ENCODE measurements at regions not wholly inside any gene's neighbourhood (a gene's known extent, or its start where the extent isn't known, plus 50 kb on each side); places are given as distances from the start of the nearest gene placed in this dataset.

DNA sequence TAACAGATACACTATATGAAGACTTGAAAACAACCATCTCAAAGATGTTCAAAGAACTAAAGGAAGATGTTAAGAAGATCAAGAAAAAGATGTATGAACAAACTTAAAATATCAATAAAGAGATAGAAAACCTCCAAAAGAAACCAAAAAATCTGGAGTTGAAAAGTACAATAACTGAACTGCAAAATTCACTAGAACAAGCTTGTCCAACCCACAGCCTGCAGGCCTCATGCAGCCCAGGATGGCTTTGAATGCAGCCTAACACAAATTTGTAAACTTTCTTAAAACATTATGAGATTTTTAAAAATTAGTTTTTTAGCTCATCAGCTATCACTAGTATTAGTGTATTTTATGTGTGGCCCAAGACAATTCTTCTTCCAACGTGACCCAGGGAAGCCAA lies 77.0 kb upstream of the DCTD start (continued):
- TF ChIP-seq EZH2 (IDR thresholded peaks at IDR 0.05; ENCODE audit: low read depth, unreplicated experiment) (no peak), ZNF331 (CRISPR knock-in tag; IDR thresholded peaks at IDR 0.05; ENCODE audit: low read depth) (no peak), NANOG (IDR thresholded peaks at IDR 0.05; ENCODE audit: borderline replicate concordance) (no peak), POLR2AphosphoS5 (IDR thresholded peaks at IDR 0.05; ENCODE audit: low read depth) (no peak), JUNB (IDR thresholded peaks at IDR 0.05; ENCODE audit: unreplicated experiment) (no peak)
- TF ChIP-seq, protein P1, sequence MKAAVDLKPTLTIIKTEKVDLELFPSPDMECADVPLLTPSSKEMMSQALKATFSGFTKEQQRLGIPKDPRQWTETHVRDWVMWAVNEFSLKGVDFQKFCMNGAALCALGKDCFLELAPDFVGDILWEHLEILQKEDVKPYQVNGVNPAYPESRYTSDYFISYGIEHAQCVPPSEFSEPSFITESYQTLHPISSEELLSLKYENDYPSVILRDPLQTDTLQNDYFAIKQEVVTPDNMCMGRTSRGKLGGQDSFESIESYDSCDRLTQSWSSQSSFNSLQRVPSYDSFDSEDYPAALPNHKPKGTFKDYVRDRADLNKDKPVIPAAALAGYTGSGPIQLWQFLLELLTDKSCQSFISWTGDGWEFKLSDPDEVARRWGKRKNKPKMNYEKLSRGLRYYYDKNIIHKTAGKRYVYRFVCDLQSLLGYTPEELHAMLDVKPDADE (IDR thresholded peaks at IDR 0.05): no peak
- TF ChIP-seq, protein P2, sequence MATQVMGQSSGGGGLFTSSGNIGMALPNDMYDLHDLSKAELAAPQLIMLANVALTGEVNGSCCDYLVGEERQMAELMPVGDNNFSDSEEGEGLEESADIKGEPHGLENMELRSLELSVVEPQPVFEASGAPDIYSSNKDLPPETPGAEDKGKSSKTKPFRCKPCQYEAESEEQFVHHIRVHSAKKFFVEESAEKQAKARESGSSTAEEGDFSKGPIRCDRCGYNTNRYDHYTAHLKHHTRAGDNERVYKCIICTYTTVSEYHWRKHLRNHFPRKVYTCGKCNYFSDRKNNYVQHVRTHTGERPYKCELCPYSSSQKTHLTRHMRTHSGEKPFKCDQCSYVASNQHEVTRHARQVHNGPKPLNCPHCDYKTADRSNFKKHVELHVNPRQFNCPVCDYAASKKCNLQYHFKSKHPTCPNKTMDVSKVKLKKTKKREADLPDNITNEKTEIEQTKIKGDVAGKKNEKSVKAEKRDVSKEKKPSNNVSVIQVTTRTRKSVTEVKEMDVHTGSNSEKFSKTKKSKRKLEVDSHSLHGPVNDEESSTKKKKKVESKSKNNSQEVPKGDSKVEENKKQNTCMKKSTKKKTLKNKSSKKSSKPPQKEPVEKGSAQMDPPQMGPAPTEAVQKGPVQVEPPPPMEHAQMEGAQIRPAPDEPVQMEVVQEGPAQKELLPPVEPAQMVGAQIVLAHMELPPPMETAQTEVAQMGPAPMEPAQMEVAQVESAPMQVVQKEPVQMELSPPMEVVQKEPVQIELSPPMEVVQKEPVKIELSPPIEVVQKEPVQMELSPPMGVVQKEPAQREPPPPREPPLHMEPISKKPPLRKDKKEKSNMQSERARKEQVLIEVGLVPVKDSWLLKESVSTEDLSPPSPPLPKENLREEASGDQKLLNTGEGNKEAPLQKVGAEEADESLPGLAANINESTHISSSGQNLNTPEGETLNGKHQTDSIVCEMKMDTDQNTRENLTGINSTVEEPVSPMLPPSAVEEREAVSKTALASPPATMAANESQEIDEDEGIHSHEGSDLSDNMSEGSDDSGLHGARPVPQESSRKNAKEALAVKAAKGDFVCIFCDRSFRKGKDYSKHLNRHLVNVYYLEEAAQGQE (IDR thresholded peaks at IDR 0.05; ENCODE audit: unreplicated experiment): no peak

DNA sequence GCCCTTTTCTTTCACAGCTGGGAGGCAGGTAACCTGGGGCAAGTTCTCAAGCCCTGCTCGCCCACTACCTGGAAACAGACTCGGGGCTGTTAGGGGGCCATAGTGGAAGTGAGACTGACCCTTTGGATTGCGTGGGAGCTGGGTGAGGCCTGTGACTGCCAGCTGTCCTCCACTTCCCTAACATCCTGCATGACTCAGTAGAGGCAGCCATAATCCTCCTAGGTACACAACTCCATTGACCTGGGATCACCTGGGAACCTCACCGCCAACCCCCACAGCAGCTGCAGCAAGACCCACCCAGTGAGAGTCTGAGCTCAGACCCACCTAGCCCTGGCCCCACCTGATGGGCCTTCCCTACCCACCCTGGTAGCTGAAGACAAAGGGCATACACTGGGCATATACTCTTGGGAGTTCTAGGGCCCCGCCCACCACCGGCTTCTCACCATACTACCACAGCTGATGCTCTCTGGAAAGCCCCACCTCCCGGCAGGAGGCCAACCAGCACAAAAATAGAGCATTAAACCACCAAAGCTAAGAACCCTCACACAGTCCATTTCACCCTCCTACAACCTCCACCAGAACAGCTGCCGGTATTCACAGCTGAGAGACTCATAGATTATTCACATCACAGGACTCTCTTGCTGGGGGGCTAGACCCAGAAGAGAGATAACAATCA lies 61.1 kb upstream of the DCTD start:
- H2AFZ ChIP-seq: peak overlapping the region; percentile 43; the same call in 1 of the 2 replicates
- no peak overlapping the region for H3K27ac ChIP-seq (ENCODE audit: low read depth)
- H3K9me3 Mint-ChIP-seq: 0 out of 3 replicates have a peak, but pooled peaks cover 2% of the 10 kb centered on the region
- no peaks in the 10 kb centered on the region for H3K4me1 ChIP-seq (ENCODE audit: insufficient read depth)
- no peaks in the 10 kb centered on the region for H3K79me2 ChIP-seq (replicated peaks; ENCODE audit: insufficient read depth)
- peaks cover 3% of the 10 kb centered on the region; the same call in 1 of the 3 replicates for H3K4me1 Mint-ChIP-seq
- H4K20me1 ChIP-seq (replicated peaks; ENCODE audit: insufficient read depth): no peaks in the 10 kb centered on the region
- no peak for DNase-seq (ENCODE audit: low spot score)
- no peaks in the 10 kb centered on the region for H3K36me3 ChIP-seq (ENCODE audit: insufficient read depth)
- ATAC-seq: no peak
- H3K4me3 Mint-ChIP-seq: no peak overlapping the region
- H3K27me3 Mint-ChIP-seq (ENCODE audit: insufficient read depth, low read depth, poor library complexity): peaks cover 3% of the 10 kb centered on the region
- no peaks in the 10 kb centered on the region for H3K27me3 ChIP-seq (ENCODE audit: insufficient read depth)
- no peak overlapping the region for H3K4me3 ChIP-seq
- TF ChIP-seq ZNF331 (CRISPR knock-in tag; IDR thresholded peaks at IDR 0.05; ENCODE audit: low read depth) (no peak), EZH2phosphoT487 (IDR thresholded peaks at IDR 0.05; ENCODE audit: unreplicated experiment) (no peak), NANOG (IDR thresholded peaks at IDR 0.05; ENCODE audit: borderline replicate concordance) (no peak), JUNB (IDR thresholded peaks at IDR 0.05; ENCODE audit: unreplicated experiment) (no peak), POLR2AphosphoS5 (IDR thresholded peaks at IDR 0.05; ENCODE audit: low read depth) (no peak), STAT1 (IDR thresholded peaks at IDR 0.05; ENCODE audit: unreplicated experiment) (no peak)
- TF ChIP-seq, protein P2 (IDR thresholded peaks at IDR 0.05; ENCODE audit: unreplicated experiment): no peak
- TF ChIP-seq, protein P3, sequence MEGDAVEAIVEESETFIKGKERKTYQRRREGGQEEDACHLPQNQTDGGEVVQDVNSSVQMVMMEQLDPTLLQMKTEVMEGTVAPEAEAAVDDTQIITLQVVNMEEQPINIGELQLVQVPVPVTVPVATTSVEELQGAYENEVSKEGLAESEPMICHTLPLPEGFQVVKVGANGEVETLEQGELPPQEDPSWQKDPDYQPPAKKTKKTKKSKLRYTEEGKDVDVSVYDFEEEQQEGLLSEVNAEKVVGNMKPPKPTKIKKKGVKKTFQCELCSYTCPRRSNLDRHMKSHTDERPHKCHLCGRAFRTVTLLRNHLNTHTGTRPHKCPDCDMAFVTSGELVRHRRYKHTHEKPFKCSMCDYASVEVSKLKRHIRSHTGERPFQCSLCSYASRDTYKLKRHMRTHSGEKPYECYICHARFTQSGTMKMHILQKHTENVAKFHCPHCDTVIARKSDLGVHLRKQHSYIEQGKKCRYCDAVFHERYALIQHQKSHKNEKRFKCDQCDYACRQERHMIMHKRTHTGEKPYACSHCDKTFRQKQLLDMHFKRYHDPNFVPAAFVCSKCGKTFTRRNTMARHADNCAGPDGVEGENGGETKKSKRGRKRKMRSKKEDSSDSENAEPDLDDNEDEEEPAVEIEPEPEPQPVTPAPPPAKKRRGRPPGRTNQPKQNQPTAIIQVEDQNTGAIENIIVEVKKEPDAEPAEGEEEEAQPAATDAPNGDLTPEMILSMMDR (conservative IDR thresholded peaks at IDR 0.05; ENCODE audit: low read depth in 2 of 2): no peak
- TF ChIP-seq, protein P1 (IDR thresholded peaks at IDR 0.05): no peak
- H3K4me2 ChIP-seq: no peak overlapping the region
- peaks cover 9% of the 10 kb centered on the region for H3K9me2 ChIP-seq (ENCODE audit: insufficient read depth)
- 0 out of 2 replicates have a peak overlapping the region, but pooled peaks have one; percentile 15 for H3K27ac Mint-ChIP-seq
- no peaks in the 10 kb centered on the region for H3F3A ChIP-seq (replicated peaks; ENCODE audit: low read depth)
- no peaks in the 10 kb centered on the region for H3K36me3 Mint-ChIP-seq (ENCODE audit: low read depth)
